HG03045 (cell line): ENCODE measurements at regions not wholly inside any gene's neighbourhood (a gene's known extent, or its start where the extent isn't known, plus 50 kb on each side); places are given as distances from the start of the nearest gene placed in this dataset.
"Not testable (repeated sequence)": the region's sequence is repeated elsewhere in the genome, so short reads cannot be mapped to it uniquely, and the experiment has no call there.

Experiments used
- ATAC-seq: cut with Tn5 transposase; IDR thresholded peaks from one replicate; pipeline ENCODE4 v1.9.1; 2021; ENCODE audit warnings: mild to moderate bottlenecking, moderate library complexity; ENCODE audit not compliant: unreplicated experiment

- no peak for ATAC-seq
Measured at GRCh38 chr2:155913356-155913755, 419.2 kb downstream of the NR4A2 start.

- no peak for ATAC-seq
Measured at GRCh38 chr2:155908567-155908966, 424.0 kb downstream of the NR4A2 start.

GRCh38 chr2:155907211-155907610 lies 425.3 kb downstream of the NR4A2 start:
- no peak for ATAC-seq

- ATAC-seq, result no peak
Measured at GRCh38 chr2:155905657-155906056, 426.9 kb downstream of the NR4A2 start.

GRCh38 chr2:155904720-155905119 lies 427.8 kb downstream of the NR4A2 start:
- no peak for ATAC-seq

- ATAC-seq, result no peak
Measured at GRCh38 chr2:155902635-155903034, 429.9 kb downstream of the NR4A2 start.

- no peak for ATAC-seq
Measured at GRCh38 chr2:155895016-155895415, 437.5 kb downstream of the NR4A2 start.

GRCh38 chr2:155880382-155880781 lies 452.1 kb downstream of the NR4A2 start:
- not testable (repeated sequence) for ATAC-seq

GRCh38 chr2:155879900-155880299 lies 452.6 kb downstream of the NR4A2 start:
- ATAC-seq, result not testable (repeated sequence)

GRCh38 chr2:155872396-155872795 lies 460.1 kb downstream of the NR4A2 start:
- no peak for ATAC-seq

- ATAC-seq, result no peak
Measured at GRCh38 chr2:155871940-155872339, 460.6 kb downstream of the NR4A2 start.

- no peak for ATAC-seq
Measured at GRCh38 chr2:155867564-155867963, 465.0 kb downstream of the NR4A2 start.

GRCh38 chr2:155866477-155866876 lies 466.0 kb downstream of the NR4A2 start:
- ATAC-seq, result no peak

- no peak for ATAC-seq
Measured at GRCh38 chr2:155852156-155852555, 480.4 kb downstream of the NR4A2 start.

- no peak for ATAC-seq
Measured at GRCh38 chr2:155846259-155846658, 486.3 kb downstream of the NR4A2 start.

- ATAC-seq, result no peak
Measured at GRCh38 chr2:155844461-155844860, 488.1 kb downstream of the NR4A2 start.

- no peak for ATAC-seq
Measured at GRCh38 chr2:155842103-155842502, 490.4 kb downstream of the NR4A2 start.

- ATAC-seq, result no peak
Measured at GRCh38 chr2:155841442-155841841, 491.1 kb downstream of the NR4A2 start.

- no peak for ATAC-seq
Measured at GRCh38 chr2:155840661-155841060, 491.9 kb downstream of the NR4A2 start.

- no peak for ATAC-seq
Measured at GRCh38 chr2:155839991-155840390, 492.5 kb downstream of the NR4A2 start.

GRCh38 chr2:155839436-155839835 lies 493.1 kb downstream of the NR4A2 start:
- ATAC-seq, result no peak

GRCh38 chr2:155836439-155836838 lies 496.1 kb downstream of the NR4A2 start:
- no peak for ATAC-seq

GRCh38 chr2:155830817-155831579 lies 501.5 kb downstream of the NR4A2 start:
- no peak for ATAC-seq
